ENCODE measurements at regions not wholly inside any gene's neighbourhood (a gene's known extent, or its start where the extent isn't known, plus 50 kb on each side); places are given as distances from the start of the nearest gene placed in this dataset.
A peak's percentile ranks its signal among the peaks of the same experiment; 100 is the strongest.

- no CpG with 5 or more reads among the region's 6 CpGs for WGBS (ENCODE audit: insufficient coverage, insufficient read length)
- H3K4me1 ChIP-seq (ENCODE audit: control insufficient read depth, insufficient read depth, low read length), result no peaks in the 10 kb centered on the region
- no peak overlapping the region for H3K4me3 ChIP-seq (ENCODE audit: low read length)
These were observed 50.4 kb upstream of the GGTA1 start for GRCh38 chr9:121550041-121550440.

GRCh38 chr9:121550569-121551512, 51.2 kb upstream of the GGTA1 start:
- Histone ChIP-seq H3K4me1 (ENCODE audit: control insufficient read depth, insufficient read depth, low read length) (no peaks in the 10 kb centered on the region), H3K4me3 (ENCODE audit: low read length) (peak overlapping the region; percentile 23; the same call in 1 of the 2 replicates), H3K27ac (ENCODE audit: low read length) (no peak overlapping the region), H3K36me3 (ENCODE audit: control insufficient read depth, insufficient read depth, low read length) (no peaks in the 10 kb centered on the region), H3K27me3 (ENCODE audit: control insufficient read depth, insufficient read depth, low read length) (no peaks in the 10 kb centered on the region; the same call in 1 of the 2 replicates), H3K9me3 (ENCODE audit: control insufficient read depth, insufficient read depth, low read length) (no peaks in the 10 kb centered on the region)
- WGBS (ENCODE audit: insufficient coverage, insufficient read length), result no CpG with 5 or more reads among the region's 40 CpGs
- DNase-seq (ENCODE audit: low read depth, low spot score), result peak; percentile 47

More at GRCh38 chr9:121550041-121550440, 50.4 kb upstream of the GGTA1 start:
- Histone ChIP-seq H3K27me3 (ENCODE audit: control insufficient read depth, insufficient read depth, low read length) (no peaks in the 10 kb centered on the region; the same call in 1 of the 2 replicates), H3K36me3 (ENCODE audit: control insufficient read depth, insufficient read depth, low read length) (no peaks in the 10 kb centered on the region), H3K9me3 (ENCODE audit: control insufficient read depth, insufficient read depth, low read length) (no peaks in the 10 kb centered on the region), H3K27ac (ENCODE audit: low read length) (no peak overlapping the region)
- no peak for DNase-seq (ENCODE audit: low read depth, low spot score)

- H3K9me3 ChIP-seq (ENCODE audit: control insufficient read depth, insufficient read depth, low read length), result no peaks in the 10 kb centered on the region
- H3K27me3 ChIP-seq (ENCODE audit: control insufficient read depth, insufficient read depth, low read length), result no peaks in the 10 kb centered on the region; the same call in 1 of the 2 replicates
- H3K36me3 ChIP-seq (ENCODE audit: control insufficient read depth, insufficient read depth, low read length), result no peaks in the 10 kb centered on the region
- H3K4me3 ChIP-seq (ENCODE audit: low read length), result no peak overlapping the region
- DNase-seq (ENCODE audit: low read depth, low spot score), result no peak
- WGBS (ENCODE audit: insufficient coverage, insufficient read length), result no CpG with 5 or more reads among the region's 9 CpGs
- no peaks in the 10 kb centered on the region for H3K4me1 ChIP-seq (ENCODE audit: control insufficient read depth, insufficient read depth, low read length)
- no peak overlapping the region for H3K27ac ChIP-seq (ENCODE audit: low read length)
These were observed 52.5 kb upstream of the GGTA1 start for GRCh38 chr9:121551985-121552753.

GRCh38 chr9:121556082-121556481, 56.4 kb upstream of the GGTA1 start:
- H3K9me3 ChIP-seq (ENCODE audit: control insufficient read depth, insufficient read depth, low read length), result no peaks in the 10 kb centered on the region
- no CpG with 5 or more reads among the region's 3 CpGs for WGBS (ENCODE audit: insufficient coverage, insufficient read length)
- no peaks in the 10 kb centered on the region for H3K36me3 ChIP-seq (ENCODE audit: control insufficient read depth, insufficient read depth, low read length)
- H3K27ac ChIP-seq (ENCODE audit: low read length), result no peak overlapping the region
- no peak overlapping the region for H3K4me3 ChIP-seq (ENCODE audit: low read length)
- no peaks in the 10 kb centered on the region; the same call in 1 of the 2 replicates for H3K27me3 ChIP-seq (ENCODE audit: control insufficient read depth, insufficient read depth, low read length)
- no peak for DNase-seq (ENCODE audit: low read depth, low spot score)
- peaks cover 3% of the 10 kb centered on the region for H3K4me1 ChIP-seq (ENCODE audit: control insufficient read depth, insufficient read depth, low read length)

GRCh38 chr9:121556580-121556979, 56.9 kb upstream of the GGTA1 start:
- DNase-seq (ENCODE audit: low read depth, low spot score), result no peak
- no peaks in the 10 kb centered on the region for H3K9me3 ChIP-seq (ENCODE audit: control insufficient read depth, insufficient read depth, low read length)
- no peak overlapping the region for H3K27ac ChIP-seq (ENCODE audit: low read length)
- no peak overlapping the region for H3K4me3 ChIP-seq (ENCODE audit: low read length)
- H3K4me1 ChIP-seq (ENCODE audit: control insufficient read depth, insufficient read depth, low read length), result peaks cover 3% of the 10 kb centered on the region
- H3K27me3 ChIP-seq (ENCODE audit: control insufficient read depth, insufficient read depth, low read length), result no peaks in the 10 kb centered on the region; the same call in 1 of the 2 replicates
- WGBS (ENCODE audit: insufficient coverage, insufficient read length), result no CpG with 5 or more reads among the region's 5 CpGs
- no peaks in the 10 kb centered on the region for H3K36me3 ChIP-seq (ENCODE audit: control insufficient read depth, insufficient read depth, low read length)

GRCh38 chr9:121557581-121558447, 58.2 kb upstream of the GGTA1 start:
- no peak overlapping the region for H3K27ac ChIP-seq (ENCODE audit: low read length)
- DNase-seq (ENCODE audit: low read depth, low spot score), result no peak

GRCh38 chr9:121558473-121558872, 58.8 kb upstream of the GGTA1 start:
- H3K36me3 ChIP-seq (ENCODE audit: control insufficient read depth, insufficient read depth, low read length), result no peaks in the 10 kb centered on the region
- no peak overlapping the region for H3K27ac ChIP-seq (ENCODE audit: low read length)
- H3K4me1 ChIP-seq (ENCODE audit: control insufficient read depth, insufficient read depth, low read length), result peaks cover 3% of the 10 kb centered on the region
- no peaks in the 10 kb centered on the region for H3K9me3 ChIP-seq (ENCODE audit: control insufficient read depth, insufficient read depth, low read length)
- DNase-seq (ENCODE audit: low read depth, low spot score), result no peak
- WGBS (ENCODE audit: insufficient coverage, insufficient read length), result no CpG with 5 or more reads among the region's 7 CpGs
- H3K27me3 ChIP-seq (ENCODE audit: control insufficient read depth, insufficient read depth, low read length), result no peaks in the 10 kb centered on the region
- H3K4me3 ChIP-seq (ENCODE audit: low read length), result no peak overlapping the region

More at GRCh38 chr9:121557581-121558447, 58.2 kb upstream of the GGTA1 start:
- Histone ChIP-seq H3K9me3 (ENCODE audit: control insufficient read depth, insufficient read depth, low read length) (no peaks in the 10 kb centered on the region), H3K27me3 (ENCODE audit: control insufficient read depth, insufficient read depth, low read length) (no peaks in the 10 kb centered on the region), H3K4me1 (ENCODE audit: control insufficient read depth, insufficient read depth, low read length) (peaks cover 3% of the 10 kb centered on the region), H3K4me3 (ENCODE audit: low read length) (no peak overlapping the region), H3K36me3 (ENCODE audit: control insufficient read depth, insufficient read depth, low read length) (no peaks in the 10 kb centered on the region)
- WGBS (ENCODE audit: insufficient coverage, insufficient read length), result no CpG with 5 or more reads among the region's 15 CpGs

GRCh38 chr9:121559183-121559582, 59.5 kb upstream of the GGTA1 start:
- Histone ChIP-seq H3K27me3 (ENCODE audit: control insufficient read depth, insufficient read depth, low read length) (no peaks in the 10 kb centered on the region), H3K27ac (ENCODE audit: low read length) (no peak overlapping the region), H3K36me3 (ENCODE audit: control insufficient read depth, insufficient read depth, low read length) (no peaks in the 10 kb centered on the region), H3K4me1 (ENCODE audit: control insufficient read depth, insufficient read depth, low read length) (peaks cover 3% of the 10 kb centered on the region), H3K9me3 (ENCODE audit: control insufficient read depth, insufficient read depth, low read length) (no peaks in the 10 kb centered on the region), H3K4me3 (ENCODE audit: low read length) (no peak overlapping the region)
- WGBS (ENCODE audit: insufficient coverage, insufficient read length), result no CpG with 5 or more reads among the region's 7 CpGs
- DNase-seq (ENCODE audit: low read depth, low spot score), result no peak

GRCh38 chr9:121560921-121561320, 61.3 kb upstream of the GGTA1 start:
- no CpG with 5 or more reads among the region's 11 CpGs for WGBS (ENCODE audit: insufficient coverage, insufficient read length)

More at GRCh38 chr9:121560921-121561320, 61.3 kb upstream of the GGTA1 start:
- Histone ChIP-seq H3K4me1 (ENCODE audit: control insufficient read depth, insufficient read depth, low read length) (peaks cover 3% of the 10 kb centered on the region), H3K4me3 (ENCODE audit: low read length) (no peak overlapping the region), H3K27ac (ENCODE audit: low read length) (no peak overlapping the region), H3K9me3 (ENCODE audit: control insufficient read depth, insufficient read depth, low read length) (no peaks in the 10 kb centered on the region), H3K36me3 (ENCODE audit: control insufficient read depth, insufficient read depth, low read length) (no peaks in the 10 kb centered on the region), H3K27me3 (ENCODE audit: control insufficient read depth, insufficient read depth, low read length) (no peaks in the 10 kb centered on the region)
- DNase-seq (ENCODE audit: low read depth, low spot score), result no peak

Measured in iPS DF 6.9 (cell line).